Tibial nerve (tissue), 4 donors: ENCODE measurements at regions not wholly inside any gene's neighbourhood (a gene's known extent, or its start where the extent isn't known, plus 50 kb on each side); places are given as distances from the start of the nearest gene placed in this dataset.

Experiments used
- CTCF ChIP-seq, 5 experiments: fragments of 200-600 bp in 3 of 5; fragments of 450-650 bp in 2 of 5; sonication (generic) in 3 of 5; IDR thresholded peaks; one replicate each; pipeline ENCODE4 v1.5.1; 2016 to 2019; ENCODE audit warnings: antibody characterized with exemption in 5 of 5, mild to moderate bottlenecking in 3 of 5, moderate library complexity in 2 of 5
- EP300 ChIP-seq, 2 donors: sonication (generic); formaldehyde crosslinking; IDR thresholded peaks; one replicate each; pipeline ENCODE4 v1.6.1; 2017; ENCODE audit warnings: antibody characterized with exemption in 2 of 2, mild to moderate bottlenecking in 1 of 2
- POLR2A ChIP-seq, 2 donors: fragments of 450-650 bp; IDR thresholded peaks; one replicate each; pipeline ENCODE4 v1.6.1; 2017; ENCODE audit warnings: antibody characterized with exemption in 2 of 2, mild to moderate bottlenecking in 2 of 2, moderate library complexity in 2 of 2

GRCh38 chr1:25068316-25068715 lies 138.2 kb upstream of the RUNX3 start:
- TF ChIP-seq CTCF (IDR thresholded peaks at IDR 0.05) (no peak), POLR2A (IDR thresholded peaks at IDR 0.05) (no peak), EP300 (IDR thresholded peaks at IDR 0.05) (no peak)
